Esophagus muscularis mucosa (tissue), 4 donors: ENCODE measurements at regions not wholly inside any gene's neighbourhood (a gene's known extent, or its start where the extent isn't known, plus 50 kb on each side); places are given as distances from the start of the nearest gene placed in this dataset.

Experiments used
- DNase-seq: peaks from one replicate; pipeline ENCODE4 v3.0.0-alpha.2; 2017; ENCODE audit errors: extremely low spot score
- H3K27ac ChIP-seq, 4 donors: fragments of 200-600 bp; sonication (generic); replicated peaks in 1 of 4; 1 replicate in 3 of 4; 2 replicates in 1 of 4; pipeline ENCODE4 v1.5.1; 2016 to 2019; ENCODE audit warnings: mild to moderate bottlenecking in 1 of 4
- H3K27me3 ChIP-seq, 4 donors: fragments of 200-600 bp; sonication (generic); one replicate each; pipeline versions ENCODE4 v1.5.1 to v1.6.0; 2016 to 2019
- H3K36me3 ChIP-seq, 4 donors: fragments of 200-600 bp; sonication (generic); one replicate each; pipeline ENCODE4 v1.5.1; 2016 to 2019
- H3K4me1 ChIP-seq, 4 donors: fragments of 200-600 bp; sonication (generic); one replicate each; pipeline ENCODE4 v1.5.1; 2016 to 2019
- H3K4me3 ChIP-seq, 4 donors: fragments of 200-600 bp; sonication (generic); 1 replicate in 2 of 4; 2 replicates in 2 of 4; pipeline ENCODE4 v1.5.1; 2016 to 2019; ENCODE audit warnings: mild to moderate bottlenecking in 4 of 4, moderate library complexity in 1 of 4
- H3K9me3 ChIP-seq, 4 donors: fragments of 200-600 bp; sonication (generic); 1 replicate in 3 of 4; 2 replicates in 1 of 4; pipeline ENCODE4 v1.5.1; 2016 to 2019
- CTCF ChIP-seq, 3 experiments: fragments of 200-600 bp in 2 of 3; fragments of 450-650 bp in 1 of 3; sonication (generic) in 2 of 3; IDR thresholded peaks; one replicate each; pipeline ENCODE4 v1.5.1; 2017 to 2019; ENCODE audit warnings: antibody characterized with exemption in 3 of 3, mild to moderate bottlenecking in 2 of 3, moderate library complexity in 1 of 3
- EP300 ChIP-seq: sonication (generic); formaldehyde crosslinking; IDR thresholded peaks from one replicate; pipeline ENCODE4 v1.6.1; 2017; ENCODE audit warnings: antibody characterized with exemption
- POLR2A ChIP-seq: fragments of 450-650 bp; IDR thresholded peaks from one replicate; pipeline ENCODE4 v1.6.1; 2017; ENCODE audit warnings: antibody characterized with exemption, moderate library complexity, mild to moderate bottlenecking, low read depth
- POLR2AphosphoS5 ChIP-seq, 2 donors: sonication (generic); formaldehyde crosslinking; IDR thresholded peaks; one replicate each; pipeline ENCODE4 v1.6.1; 2017; ENCODE audit warnings: antibody characterized with exemption in 2 of 2
- WGBS: methylation state at CpG from one replicate; pipeline ENCODE4 v1.1.5; 2018; 5-methylcytosine and 5-hydroxymethylcytosine counted together
- intact Hi-C: fragments of 100-400 bp; cut with DNase I; formaldehyde crosslinking; loops from one replicate; pipeline ENCODE4 v1.15.1; 2023

- TF ChIP-seq CTCF (IDR thresholded peaks at IDR 0.05), result no peak
- TF ChIP-seq POLR2AphosphoS5 (IDR thresholded peaks at IDR 0.05), result no peak
- DNase-seq, result no peak
- Histone ChIP-seq H3K4me1 (no peaks in the 10 kb centered on the region), H3K4me3 (no peak overlapping the region), H3K27ac (no peak overlapping the region), H3K36me3 (no peaks in the 10 kb centered on the region), H3K9me3 (no peaks in the 10 kb centered on the region), H3K27me3 (no peaks in the 10 kb centered on the region)
- intact Hi-C loops, result no loop called here
- WGBS, result 90% methylated on average over 4 of the region's 4 CpGs
These were observed 378.6 kb upstream of the MCTP2 start for GRCh38 chr15:93852761-93853160.

GRCh38 chr15:93848490-93848889 is 382.9 kb upstream of the MCTP2 start:
- no peaks in the 10 kb centered on the region for H3K36me3 ChIP-seq
- WGBS, result 47% methylated on average over 1 of the region's 1 CpG
- H3K27me3 ChIP-seq, result no peaks in the 10 kb centered on the region
- no peak overlapping the region for H3K27ac ChIP-seq
- intact Hi-C loops, result no loop called here
- H3K9me3 ChIP-seq, result no peaks in the 10 kb centered on the region
- H3K4me1 ChIP-seq, result no peaks in the 10 kb centered on the region
- TF ChIP-seq CTCF (IDR thresholded peaks at IDR 0.05), result no peak
- TF ChIP-seq POLR2A, result no peak
- H3K4me3 ChIP-seq, result no peak overlapping the region
- DNase-seq, result no peak

GRCh38 chr15:93848076-93848475 is 383.3 kb upstream of the MCTP2 start:
- DNase-seq, result no peak
- Histone ChIP-seq H3K36me3 (no peaks in the 10 kb centered on the region), H3K27ac (no peak overlapping the region), H3K4me1 (no peaks in the 10 kb centered on the region), H3K4me3 (no peak overlapping the region), H3K9me3 (no peaks in the 10 kb centered on the region), H3K27me3 (no peaks in the 10 kb centered on the region)
- TF ChIP-seq POLR2AphosphoS5 (IDR thresholded peaks at IDR 0.05) (no peak), POLR2A (no peak), CTCF (IDR thresholded peaks at IDR 0.05) (no peak), EP300 (no peak)
- intact Hi-C loops, result no loop called here
- whole genome bisulfite sequencing, result 82% methylated on average over 3 of the region's 3 CpGs

- TF ChIP-seq POLR2AphosphoS5 (IDR thresholded peaks at IDR 0.05), result no peak
- Histone ChIP-seq H3K4me1 (no peaks in the 10 kb centered on the region), H3K27me3 (no peaks in the 10 kb centered on the region), H3K4me3 (no peak overlapping the region), H3K27ac (no peak overlapping the region), H3K36me3 (no peaks in the 10 kb centered on the region), H3K9me3 (no peaks in the 10 kb centered on the region)
- 79% methylated on average over 9 of the region's 9 CpGs for WGBS
- DNase-seq, result no peak
- intact Hi-C loops, result no loop called here
These were observed 385.2 kb upstream of the MCTP2 start for GRCh38 chr15:93846148-93846547.

- no peak for TF ChIP-seq CTCF (IDR thresholded peaks at IDR 0.05)
- no peak for TF ChIP-seq EP300
- TF ChIP-seq POLR2A, result no peak
- TF ChIP-seq POLR2AphosphoS5 (IDR thresholded peaks at IDR 0.05), result no peak
- Histone ChIP-seq H3K4me3 (no peak overlapping the region), H3K36me3 (no peaks in the 10 kb centered on the region), H3K4me1 (no peaks in the 10 kb centered on the region), H3K27ac (no peak overlapping the region), H3K9me3 (peaks cover 0 to 8% (median 2%) of the 10 kb centered on the region in 4 donors), H3K27me3 (no peaks in the 10 kb centered on the region)
- intact Hi-C loops, result no loop called here
- WGBS, result 89% methylated on average over 3 of the region's 3 CpGs
- DNase-seq, result no peak
These were observed 393.9 kb upstream of the MCTP2 start for GRCh38 chr15:93837450-93837849.
